Left lung (tissue), 4 donors: ENCODE measurements at regions not wholly inside any gene's neighbourhood (a gene's known extent, or its start where the extent isn't known, plus 50 kb on each side); places are given as distances from the start of the nearest gene placed in this dataset.

Experiments used
- ATAC-seq: fragments of 200-7000 bp; cut with Tn5 transposase; one replicate; pipeline ENCODE4 v1.9.1; 2020; ENCODE audit warnings: moderate library complexity
- DNase-seq, 4 donors: peaks; one replicate each; pipeline ENCODE4 v3.0.0-alpha.2; 2013 to 2020
- H3K27ac ChIP-seq, 2 donors: fragments of 200-600 bp; sonication (generic) in 1 of 2; one replicate each; pipeline versions ENCODE4 v1.5.0 to v1.8.0; 2020 to 2021
- H3K27me3 ChIP-seq, 2 donors: fragments of 200-600 bp; sonication (generic) in 1 of 2; one replicate each; pipeline versions ENCODE4 v1.5.0 to v1.8.0; 2020 to 2021
- H3K36me3 ChIP-seq, 2 donors: fragments of 200-600 bp; sonication (generic) in 1 of 2; one replicate each; pipeline versions ENCODE4 v1.5.0 to v1.8.0; 2020 to 2021
- H3K4me1 ChIP-seq, 2 donors: fragments of 200-600 bp; one replicate each; pipeline ENCODE4 v1.8.0; 2021
- H3K4me3 ChIP-seq, 2 donors: fragments of 200-600 bp; sonication (generic) in 1 of 2; one replicate each; pipeline versions ENCODE4 v1.5.0 to v1.8.0; 2020 to 2021; ENCODE audit warnings: mild to moderate bottlenecking in 1 of 2
- H3K9me3 ChIP-seq, 2 donors: fragments of 200-600 bp; sonication (generic) in 1 of 2; one replicate each; pipeline versions ENCODE4 v1.5.0 to v1.8.0; 2020 to 2021
- intact Hi-C, 2 donors: fragments of 100-400 bp; cut with DNase I; formaldehyde crosslinking; loops; one replicate each; pipeline versions ENCODE4 v1.11.2 to v1.14.2; 2022
- TF ChIP-seq, protein P1 (sequence below), 2 donors: fragments of 200-600 bp; sonication (generic) in 1 of 2; IDR thresholded peaks; one replicate each; pipeline versions ENCODE4 v1.5.0 to v1.8.0; 2021; ENCODE audit warnings: antibody characterized with exemption in 2 of 2
- donor health status: DM: no; HTN: yes; CAD: no.
- donor health status: DM: no; HTN: no; CAD: no.

DNA sequence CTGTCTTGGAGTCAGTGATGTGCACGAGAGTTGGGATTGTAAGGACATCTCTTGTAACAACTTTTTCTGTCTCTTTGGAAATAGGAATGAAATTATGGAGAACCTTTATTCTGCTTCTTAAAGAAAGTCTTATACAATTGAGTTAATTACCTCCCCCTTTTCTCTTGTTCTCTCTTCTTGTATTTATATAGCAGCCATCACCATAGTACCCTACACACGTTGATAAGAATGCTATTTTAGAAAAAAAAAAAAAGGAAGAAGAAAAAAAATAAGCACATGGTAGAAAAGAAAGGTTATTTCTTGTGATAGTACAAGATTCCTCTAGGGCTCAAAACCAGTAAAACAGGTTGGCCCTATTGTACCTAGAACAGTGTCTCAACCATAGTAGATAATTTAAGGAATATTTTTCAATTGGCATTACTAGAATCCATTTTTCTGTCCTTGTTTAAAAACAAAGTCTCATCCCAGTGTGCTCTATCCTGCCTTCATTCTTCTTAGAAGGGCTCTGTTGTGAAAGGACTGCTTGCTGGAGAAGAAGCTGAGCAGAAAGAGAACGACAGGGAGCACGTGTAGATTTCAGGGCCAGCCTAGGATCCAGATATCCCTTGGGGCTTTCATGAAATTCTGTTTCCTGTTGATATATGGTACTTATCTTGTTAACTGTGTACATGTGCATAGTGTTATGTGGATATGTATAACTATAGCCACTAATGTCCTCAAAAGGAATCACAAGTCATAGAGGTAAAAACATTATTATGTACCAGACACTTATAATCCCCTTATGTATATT lies 392.3 kb upstream of the MEF2C start:
- no peaks in the 10 kb centered on the region for H3K4me1 ChIP-seq
- intact Hi-C loops = no loop called here
- TF ChIP-seq, protein P1, sequence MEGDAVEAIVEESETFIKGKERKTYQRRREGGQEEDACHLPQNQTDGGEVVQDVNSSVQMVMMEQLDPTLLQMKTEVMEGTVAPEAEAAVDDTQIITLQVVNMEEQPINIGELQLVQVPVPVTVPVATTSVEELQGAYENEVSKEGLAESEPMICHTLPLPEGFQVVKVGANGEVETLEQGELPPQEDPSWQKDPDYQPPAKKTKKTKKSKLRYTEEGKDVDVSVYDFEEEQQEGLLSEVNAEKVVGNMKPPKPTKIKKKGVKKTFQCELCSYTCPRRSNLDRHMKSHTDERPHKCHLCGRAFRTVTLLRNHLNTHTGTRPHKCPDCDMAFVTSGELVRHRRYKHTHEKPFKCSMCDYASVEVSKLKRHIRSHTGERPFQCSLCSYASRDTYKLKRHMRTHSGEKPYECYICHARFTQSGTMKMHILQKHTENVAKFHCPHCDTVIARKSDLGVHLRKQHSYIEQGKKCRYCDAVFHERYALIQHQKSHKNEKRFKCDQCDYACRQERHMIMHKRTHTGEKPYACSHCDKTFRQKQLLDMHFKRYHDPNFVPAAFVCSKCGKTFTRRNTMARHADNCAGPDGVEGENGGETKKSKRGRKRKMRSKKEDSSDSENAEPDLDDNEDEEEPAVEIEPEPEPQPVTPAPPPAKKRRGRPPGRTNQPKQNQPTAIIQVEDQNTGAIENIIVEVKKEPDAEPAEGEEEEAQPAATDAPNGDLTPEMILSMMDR (IDR thresholded peaks at IDR 0.05) = no peak
- H3K27me3 ChIP-seq = no peaks in the 10 kb centered on the region
- no peak overlapping the region for H3K4me3 ChIP-seq
- DNase-seq (no peak), ATAC-seq (no peak)
- H3K36me3 ChIP-seq = no peaks in the 10 kb centered on the region
- H3K9me3 ChIP-seq = no peaks in the 10 kb centered on the region
- no peak overlapping the region for H3K27ac ChIP-seq

DNA sequence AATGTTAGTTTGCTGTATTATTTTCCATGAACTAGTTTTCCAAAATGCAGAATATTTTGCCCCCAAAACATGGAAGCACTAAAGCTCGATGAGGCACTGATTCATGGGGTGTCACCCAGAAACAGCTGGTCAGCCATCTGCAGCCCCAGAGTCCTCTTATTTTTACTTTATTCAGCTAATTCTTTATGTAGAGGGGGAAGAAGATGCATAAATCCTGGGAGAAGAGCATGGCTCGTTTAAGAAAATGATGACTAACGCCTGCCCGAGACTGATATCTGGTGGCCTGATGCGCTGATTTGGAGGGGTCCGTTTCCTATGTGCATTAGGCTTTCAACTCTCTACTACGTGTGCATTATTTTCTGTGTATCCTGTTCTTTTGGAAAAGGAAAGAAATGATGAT lies 390.3 kb upstream of the MEF2C start:
- Histone ChIP-seq H3K27me3 (no peaks in the 10 kb centered on the region), H3K4me1 (no peaks in the 10 kb centered on the region), H3K36me3 (no peaks in the 10 kb centered on the region), H3K9me3 (no peaks in the 10 kb centered on the region), H3K27ac (no peak overlapping the region), H3K4me3 (no peak overlapping the region)
- TF ChIP-seq, protein P1 (IDR thresholded peaks at IDR 0.05) = no peak
- no peak for DNase-seq
- ATAC-seq = no peak
- intact Hi-C loops = no loop called here

DNA sequence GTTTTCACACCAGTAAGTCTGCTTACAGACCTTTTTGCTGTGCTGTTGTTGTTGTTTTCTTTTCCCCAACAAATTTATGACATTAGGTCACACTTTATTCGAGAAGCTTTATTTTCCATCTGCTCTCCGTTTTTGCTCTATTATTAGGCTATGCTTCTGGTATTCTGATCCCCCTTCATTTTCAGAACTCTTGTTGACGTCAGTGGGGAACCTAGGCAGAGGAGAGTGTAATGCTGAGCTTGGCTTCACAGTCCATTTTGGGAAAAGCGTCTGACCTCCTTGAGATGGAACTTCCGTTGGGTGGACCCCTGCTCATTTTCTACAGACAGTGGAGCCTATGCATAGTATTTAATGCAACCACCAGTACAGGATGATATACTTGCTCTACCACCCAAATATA lies 387.9 kb upstream of the MEF2C start:
- Histone ChIP-seq H3K36me3 (no peaks in the 10 kb centered on the region), H3K9me3 (no peaks in the 10 kb centered on the region), H3K4me1 (no peaks in the 10 kb centered on the region), H3K4me3 (no peak overlapping the region), H3K27ac (no peak overlapping the region), H3K27me3 (no peaks in the 10 kb centered on the region)
- TF ChIP-seq, protein P1 (IDR thresholded peaks at IDR 0.05) = no peak
- ATAC-seq (no peak), DNase-seq (no peak)
- intact Hi-C loops = no loop called here

DNA sequence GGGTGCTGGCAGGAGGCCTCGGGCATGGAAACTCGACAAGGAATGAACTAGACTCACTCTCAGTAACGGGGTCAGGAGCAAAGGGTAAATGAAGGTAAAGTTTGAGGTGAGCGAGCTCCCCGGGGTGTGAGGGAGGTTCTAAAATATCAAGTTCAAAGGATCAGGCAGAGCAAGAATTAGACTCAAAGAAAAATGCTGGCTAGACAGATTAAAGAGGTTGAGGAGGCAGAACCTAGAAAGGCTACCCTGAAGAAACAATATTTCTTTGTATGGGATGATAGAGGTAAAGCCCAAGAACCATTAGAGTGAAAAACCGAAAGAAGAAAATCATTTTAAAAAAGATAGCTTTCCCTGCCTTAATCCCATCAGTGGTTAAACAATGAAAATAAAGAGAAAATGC lies 386.7 kb upstream of the MEF2C start:
- H3K9me3 ChIP-seq = no peaks in the 10 kb centered on the region
- ATAC-seq (no peak), DNase-seq (no peak)
- intact Hi-C loops = no loop called here
- no peak overlapping the region for H3K4me3 ChIP-seq
- H3K27me3 ChIP-seq = no peaks in the 10 kb centered on the region
- no peaks in the 10 kb centered on the region for H3K4me1 ChIP-seq
- H3K27ac ChIP-seq = no peak overlapping the region
- TF ChIP-seq, protein P1 (IDR thresholded peaks at IDR 0.05) = no peak
- no peaks in the 10 kb centered on the region for H3K36me3 ChIP-seq

DNA sequence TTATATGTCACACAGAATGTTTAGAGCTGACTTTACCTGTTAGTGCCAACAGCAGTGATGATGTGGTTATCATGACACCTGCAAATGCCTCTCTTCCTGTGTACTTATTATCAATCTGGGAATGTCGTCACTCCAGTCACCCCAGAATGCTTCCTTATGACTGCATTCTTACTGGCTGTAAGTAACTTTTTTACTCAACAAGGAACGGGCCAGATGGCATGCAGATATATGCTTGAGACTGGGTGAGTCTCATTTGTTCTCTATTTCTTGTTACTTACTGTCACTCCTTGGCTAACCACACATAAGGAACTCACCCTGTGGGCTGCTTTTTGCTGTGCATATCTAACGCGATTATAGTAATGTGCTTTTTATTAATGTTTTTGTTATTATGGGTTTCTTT lies 385.5 kb upstream of the MEF2C start:
- no peaks in the 10 kb centered on the region for H3K36me3 ChIP-seq
- H3K4me3 ChIP-seq = no peak overlapping the region
- H3K4me1 ChIP-seq = no peaks in the 10 kb centered on the region
- H3K27me3 ChIP-seq = no peaks in the 10 kb centered on the region
- TF ChIP-seq, protein P1 (IDR thresholded peaks at IDR 0.05) = no peak
- intact Hi-C loops = no loop called here
- H3K27ac ChIP-seq = no peak overlapping the region
- ATAC-seq (peak; percentile 21), DNase-seq (no peak)
- H3K9me3 ChIP-seq = no peaks in the 10 kb centered on the region
